Femur (tissue), 1 donor: ENCODE measurements at regions not wholly inside any gene's neighbourhood (a gene's known extent, or its start where the extent isn't known, plus 50 kb on each side); places are given as distances from the start of the nearest gene placed in this dataset.

Experiments used
- DNase-seq: peaks from one replicate; pipeline ENCODE4 v3.0.0-alpha.2; 2017

- DNase-seq = no peak
These were observed 78.7 kb upstream of the SLCO4A1 start for GRCh38 chr20:62563561-62563960.

GRCh38 chr20:62564456-62565245 lies 77.7 kb upstream of the SLCO4A1 start:
- DNase-seq = no peak

GRCh38 chr20:62566266-62566665 lies 76.0 kb upstream of the SLCO4A1 start:
- no peak for DNase-seq

DNA sequence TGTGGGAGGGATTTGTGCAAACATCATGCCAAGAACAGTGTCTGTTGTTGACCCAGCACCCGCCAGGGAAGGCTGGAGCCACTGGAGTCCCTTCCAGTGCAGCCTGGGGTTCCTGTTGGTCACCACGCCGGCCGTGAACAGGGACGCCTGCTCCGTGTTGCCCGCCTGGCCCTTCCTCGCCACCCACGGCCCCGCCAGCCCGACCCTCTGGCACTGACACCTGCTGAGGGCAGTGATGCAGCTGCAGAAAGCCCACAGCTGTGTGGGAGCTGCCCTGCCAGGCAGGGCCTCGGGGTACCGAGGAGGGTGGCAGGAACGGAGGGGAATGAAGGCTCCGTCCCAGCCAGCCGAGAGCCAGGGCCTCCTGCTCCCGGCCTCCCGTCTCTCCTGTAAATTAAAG lies 75.5 kb upstream of the SLCO4A1 start:
- no peak for DNase-seq

DNA sequence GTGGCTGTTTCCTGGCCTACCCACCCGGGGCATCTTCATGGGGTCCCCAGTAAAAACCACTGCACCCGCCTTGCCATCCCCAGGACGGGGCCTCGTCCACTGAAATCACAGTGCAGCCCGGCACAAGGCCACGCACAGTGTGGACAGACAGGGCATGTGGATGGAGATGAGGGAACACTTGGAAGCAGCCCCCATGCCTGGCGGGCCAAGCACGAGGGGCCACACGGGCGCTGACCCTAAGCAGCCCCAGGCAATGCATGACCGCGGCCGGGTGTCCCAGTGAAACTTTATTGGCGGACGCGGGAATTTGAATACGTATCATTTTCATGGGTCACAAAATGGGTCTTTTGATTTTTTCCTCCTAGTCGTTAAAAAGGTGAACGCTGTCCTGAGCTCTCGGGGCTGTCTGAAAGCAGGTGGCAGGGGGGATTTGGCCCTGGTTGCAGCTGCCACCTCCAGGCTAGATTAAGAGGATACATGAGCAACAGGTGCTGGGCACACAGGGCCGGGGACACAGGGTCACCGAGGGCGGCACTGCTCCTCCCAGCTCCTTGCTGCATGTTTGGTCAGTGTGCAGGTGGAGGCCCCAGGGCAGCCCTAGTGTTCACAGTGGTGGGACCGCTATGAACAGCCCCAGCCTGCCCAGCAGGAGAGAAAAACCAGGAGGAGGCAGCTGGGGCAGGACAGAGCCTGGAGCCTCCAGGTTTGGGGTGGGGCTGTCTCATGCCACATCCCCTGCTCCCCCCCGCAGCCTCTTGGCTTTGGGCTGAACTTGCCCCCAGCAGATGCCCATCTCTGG lies 74.9 kb upstream of the SLCO4A1 start:
- DNase-seq = peak; percentile 52

DNA sequence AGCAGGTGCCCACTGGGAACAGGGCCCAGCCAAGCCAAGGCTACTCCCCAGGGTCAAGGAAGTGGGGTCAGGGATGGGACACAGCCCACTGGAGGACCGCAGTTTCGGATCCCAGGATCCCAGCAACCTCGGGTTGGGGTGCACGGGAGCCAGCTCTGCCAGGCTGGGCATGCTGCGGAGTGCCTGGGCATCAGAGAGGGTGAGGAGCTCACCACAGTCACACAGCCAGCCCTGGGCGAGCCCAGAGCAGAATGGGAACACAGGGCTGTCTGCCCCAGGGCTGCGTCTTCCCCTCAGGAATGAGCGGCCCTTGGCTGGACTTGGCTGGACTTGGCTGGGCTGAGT lies 74.3 kb upstream of the SLCO4A1 start:
- no peak for DNase-seq

GRCh38 chr20:62569615-62570014 lies 72.7 kb upstream of the SLCO4A1 start:
- no peak for DNase-seq

DNA sequence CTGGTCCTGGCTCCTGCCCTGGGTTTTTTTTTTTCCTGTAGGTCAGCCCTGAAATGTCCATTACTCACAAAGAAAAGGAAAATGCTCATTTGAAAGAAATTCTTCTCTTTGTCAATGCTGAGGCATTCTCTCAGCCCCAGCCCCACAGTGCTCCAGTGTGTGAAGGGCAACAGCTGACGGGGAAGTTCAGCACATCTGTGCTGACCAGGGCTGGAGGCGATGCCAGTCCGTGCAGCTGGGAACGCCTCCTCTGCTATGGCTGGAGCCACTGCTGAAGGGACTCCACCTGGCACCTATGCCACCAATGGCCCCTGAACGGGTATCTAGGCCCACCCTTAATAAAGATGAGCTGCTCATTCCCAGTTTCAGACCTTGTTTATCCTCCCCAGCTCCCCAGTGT lies 71.9 kb upstream of the SLCO4A1 start:
- no peak for DNase-seq

GRCh38 chr20:62570897-62571668 lies 71.2 kb upstream of the SLCO4A1 start:
- DNase-seq = no peak

- DNase-seq = no peak
These were observed 70.5 kb upstream of the SLCO4A1 start for GRCh38 chr20:62571669-62572344.

DNA sequence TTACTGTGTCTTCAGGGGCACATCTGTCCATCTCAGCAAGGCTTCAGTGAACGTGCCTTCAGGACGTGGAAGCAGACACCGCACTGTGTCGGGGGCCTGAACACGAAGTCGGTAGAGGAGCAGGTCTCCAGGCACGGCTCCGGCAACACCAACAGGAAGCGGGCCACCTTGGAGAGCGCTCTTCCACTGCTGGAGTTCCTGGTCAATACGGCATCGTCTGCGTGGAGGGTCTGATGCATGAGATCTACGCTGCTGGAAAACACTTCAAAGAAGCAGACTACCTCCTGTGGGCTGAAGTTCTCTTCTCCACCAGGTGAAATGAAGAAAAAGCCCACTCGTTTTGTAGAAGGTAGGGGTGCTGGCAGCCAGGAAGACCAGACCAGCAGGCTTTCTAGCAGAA lies 69.3 kb upstream of the SLCO4A1 start:
- DNase-seq = no peak

DNA sequence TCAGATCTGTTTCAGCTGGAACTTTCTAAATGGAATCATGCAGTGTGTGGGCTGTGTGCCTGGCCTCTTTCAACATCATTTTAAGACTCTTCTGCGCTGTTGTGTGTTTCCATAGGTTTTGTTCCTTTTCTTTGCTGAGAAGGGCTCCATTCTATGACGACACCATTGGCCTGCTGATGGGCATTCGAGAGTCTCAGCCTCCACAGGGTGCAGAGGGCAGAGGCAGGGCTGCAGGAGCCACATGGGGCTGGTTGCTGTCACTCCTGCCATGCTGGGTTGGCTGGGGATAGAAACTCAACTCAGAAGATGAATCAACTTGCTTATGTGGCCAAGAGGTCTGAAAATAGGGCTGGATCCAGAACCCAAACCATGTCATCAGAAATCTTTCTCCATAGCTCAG lies 68.5 kb upstream of the SLCO4A1 start:
- no peak for DNase-seq

DNA sequence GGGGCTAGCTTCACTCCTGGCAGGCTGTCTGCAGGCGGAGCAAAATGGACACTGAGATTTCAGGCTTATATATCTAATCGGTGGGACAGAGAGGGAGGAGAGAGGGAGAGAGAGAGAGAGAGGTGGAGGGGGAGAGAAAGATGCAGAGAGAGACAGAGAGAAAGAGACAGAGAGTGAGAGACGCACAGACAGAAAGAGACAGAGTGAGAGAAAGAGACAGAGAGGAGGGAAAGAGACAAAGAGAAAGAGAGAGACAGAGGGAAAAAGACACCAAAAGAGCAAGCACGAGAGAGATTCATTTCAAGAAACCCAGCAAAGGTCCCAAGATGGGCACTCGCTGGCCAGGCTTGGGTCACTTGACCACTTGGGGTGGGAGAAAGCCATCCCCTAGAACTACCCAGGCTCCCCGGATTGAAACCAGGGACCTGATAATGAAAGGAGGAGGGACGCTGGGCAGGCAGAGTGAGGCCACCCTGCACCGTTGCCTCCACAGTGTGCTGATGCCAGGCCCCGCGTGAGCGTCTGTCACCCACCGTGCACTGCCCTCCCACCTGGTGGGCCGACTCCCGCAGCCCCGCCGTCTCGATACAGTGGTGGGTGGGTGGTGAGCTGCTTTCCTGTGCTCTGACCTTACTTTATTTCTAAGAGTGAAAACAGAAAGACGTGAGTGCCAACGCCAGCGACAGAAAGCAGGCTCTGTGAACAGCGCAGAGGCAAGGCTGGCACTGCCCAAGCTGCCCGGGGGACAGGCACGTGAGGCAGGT lies 67.9 kb upstream of the SLCO4A1 start:
- DNase-seq = no peak

DNA sequence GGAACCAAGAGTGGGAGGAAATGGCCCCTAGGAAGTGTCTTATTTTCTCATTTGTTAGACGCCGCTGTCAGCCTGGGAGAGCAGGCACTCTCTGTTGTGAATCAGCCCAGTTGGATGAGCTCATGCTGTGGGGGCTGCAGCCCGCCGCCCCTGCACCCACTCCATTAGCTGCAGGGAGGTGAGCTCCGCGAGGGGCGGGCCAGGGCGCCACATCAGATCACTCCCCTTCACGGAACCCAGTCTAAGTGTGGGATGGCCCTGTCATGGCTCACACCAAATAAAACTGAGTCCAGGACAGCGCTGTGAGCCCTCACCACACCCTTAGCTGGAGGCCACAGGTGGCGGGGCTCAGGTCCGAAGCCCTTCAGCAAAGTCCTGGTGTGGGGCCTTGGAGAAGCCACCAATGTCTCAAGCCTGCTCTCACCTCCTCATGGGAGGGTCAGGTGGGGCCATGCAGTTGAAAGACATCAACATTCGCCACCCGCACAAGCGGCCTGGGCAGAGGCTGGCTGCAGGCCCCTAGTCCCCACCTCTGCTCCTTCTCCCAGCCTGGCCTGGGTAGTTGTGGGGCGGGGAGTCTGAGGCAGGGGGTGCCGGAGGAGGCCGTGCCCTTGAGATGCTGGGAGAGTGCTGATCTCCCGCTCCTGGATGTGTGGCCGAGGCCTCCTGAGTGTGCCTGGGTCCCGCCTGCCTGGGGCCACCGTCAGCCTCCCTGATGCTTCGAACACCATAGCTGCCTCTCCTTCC lies 66.2 kb upstream of the SLCO4A1 start:
- DNase-seq = no peak

- peak; percentile 55 for DNase-seq
These were observed 65.4 kb upstream of the SLCO4A1 start for GRCh38 chr20:62576815-62577489.

DNA sequence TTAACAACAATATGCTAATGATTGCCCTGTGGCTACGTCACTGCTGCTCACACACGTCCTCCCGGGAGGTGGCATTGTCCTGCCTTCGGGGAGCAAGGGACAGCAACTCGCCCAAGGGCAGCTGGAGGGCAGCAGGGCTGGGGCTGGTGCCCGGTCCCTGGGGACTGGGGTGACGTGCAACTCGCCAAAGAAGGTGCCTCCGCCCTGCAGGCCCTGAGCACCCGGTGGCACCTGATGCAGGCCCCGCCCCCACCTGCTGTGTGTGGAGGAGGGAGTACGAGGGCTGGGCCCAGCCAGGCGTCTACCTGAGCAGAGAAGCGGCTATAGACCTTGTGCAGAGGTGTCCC lies 64.8 kb upstream of the SLCO4A1 start:
- no peak for DNase-seq

GRCh38 chr20:62578294-62578897 lies 63.9 kb upstream of the SLCO4A1 start:
- DNase-seq = no peak

- DNase-seq = no peak
These were observed 62.3 kb upstream of the SLCO4A1 start for GRCh38 chr20:62580052-62580451.

GRCh38 chr20:62580733-62581132 lies 61.6 kb upstream of the SLCO4A1 start:
- DNase-seq = no peak

DNA sequence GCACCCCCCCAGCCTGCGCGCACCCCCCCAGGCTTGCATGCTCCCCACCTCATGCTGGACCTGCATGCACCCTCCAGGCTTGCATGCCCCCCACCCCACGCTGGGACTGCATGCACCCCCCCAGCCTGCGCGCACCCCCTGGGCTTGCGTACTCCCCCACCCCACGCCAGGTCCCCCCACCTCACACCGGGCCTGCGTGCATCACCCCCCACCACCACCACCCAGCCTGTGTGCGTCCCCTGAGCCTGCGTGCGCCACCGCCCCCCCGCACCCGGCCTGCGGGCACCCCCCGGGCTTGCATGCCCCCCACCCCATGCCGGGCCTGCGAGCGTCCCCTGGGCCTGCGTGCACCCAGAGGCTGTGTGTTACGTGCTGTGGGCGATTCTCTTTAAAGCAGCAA lies 61.0 kb upstream of the SLCO4A1 start:
- DNase-seq = no peak

- DNase-seq = no peak
These were observed 60.5 kb upstream of the SLCO4A1 start for GRCh38 chr20:62581806-62582205.
